ENCODE measurements at regions not wholly inside any gene's neighbourhood (a gene's known extent, or its start where the extent isn't known, plus 50 kb on each side); places are given as distances from the start of the nearest gene placed in this dataset.

- TF ChIP-seq CTCF (IDR thresholded peaks at IDR 0.05; ENCODE audit: low read depth, low read length) (no peak), POLR2A (IDR thresholded peaks at IDR 0.05; ENCODE audit: extremely low read depth, insufficient read length) (no peak), MAX (IDR thresholded peaks at IDR 0.05; ENCODE audit: low read depth, low read length) (no peak), MYC (IDR thresholded peaks at IDR 0.05; ENCODE audit: low read depth, low read length) (no peak)
Measured at GRCh38 chr19:23851966-23852365, 62.7 kb upstream of the ZNF726 start.

All from NB4 (cell line).